ENCODE measurements at regions not wholly inside any gene's neighbourhood (a gene's known extent, or its start where the extent isn't known, plus 50 kb on each side); places are given as distances from the start of the nearest gene placed in this dataset.

- intact Hi-C loops (cut with DNase I; ENCODE audit: low total_unique reads) = no loop called here
- H3K27me3 ChIP-seq = no peaks in the 10 kb centered on the region
- no peak for DNase-seq (ENCODE audit: low spot score in 2 of 2)
- TF ChIP-seq CTCF (IDR thresholded peaks at IDR 0.05) = no peak
- TF ChIP-seq POLR2AphosphoS5 (IDR thresholded peaks at IDR 0.05) = no peak
- no peak for TF ChIP-seq POLR2A (IDR thresholded peaks at IDR 0.05)
- no peak overlapping the region for H3K4me3 ChIP-seq
- no peaks in the 10 kb centered on the region for H3K9me3 ChIP-seq
- no peak overlapping the region for H3K27ac ChIP-seq
- H3K36me3 ChIP-seq = no peaks in the 10 kb centered on the region
- no peaks in the 10 kb centered on the region for H3K4me1 ChIP-seq
These were observed 220.4 kb upstream of the UMPS start for GRCh38 chr3:124509884-124510283.

DNA sequence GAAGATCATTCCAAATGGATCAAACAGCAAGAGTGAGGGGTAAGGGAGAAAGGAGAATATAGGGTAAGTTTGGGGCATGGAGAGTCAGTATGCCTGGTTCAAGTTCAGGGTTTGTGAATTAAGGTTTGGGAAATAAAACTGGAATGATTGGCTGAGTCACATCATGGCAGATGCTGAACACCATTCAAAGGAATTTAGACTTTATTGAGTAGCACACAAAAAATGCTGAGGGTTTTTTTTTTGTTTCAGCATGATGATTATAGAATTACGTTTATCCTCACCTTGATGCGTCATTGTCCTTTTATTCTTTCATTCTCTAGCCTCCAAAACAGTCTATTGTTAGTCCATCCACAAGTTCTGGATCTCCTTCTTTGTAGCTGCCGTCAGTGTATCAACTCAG lies 220.0 kb upstream of the UMPS start:
- Histone ChIP-seq H3K4me3 (no peak overlapping the region), H3K9me3 (no peaks in the 10 kb centered on the region), H3K27me3 (no peaks in the 10 kb centered on the region), H3K4me1 (no peaks in the 10 kb centered on the region), H3K36me3 (no peaks in the 10 kb centered on the region), H3K27ac (no peak overlapping the region)
- no peak for DNase-seq (ENCODE audit: low spot score in 2 of 2)
- intact Hi-C loops (cut with DNase I; ENCODE audit: low total_unique reads) = no loop called here
- TF ChIP-seq POLR2A (IDR thresholded peaks at IDR 0.05) (no peak), CTCF (IDR thresholded peaks at IDR 0.05) (no peak), POLR2AphosphoS5 (IDR thresholded peaks at IDR 0.05) (no peak)

- Histone ChIP-seq H3K36me3 (no peaks in the 10 kb centered on the region), H3K27me3 (no peaks in the 10 kb centered on the region), H3K9me3 (no peaks in the 10 kb centered on the region), H3K4me1 (no peaks in the 10 kb centered on the region), H3K27ac (no peak overlapping the region), H3K4me3 (no peak overlapping the region)
- no peak for DNase-seq (ENCODE audit: low spot score in 2 of 2)
- intact Hi-C loops (cut with DNase I; ENCODE audit: low total_unique reads) = no loop called here
- TF ChIP-seq POLR2A (IDR thresholded peaks at IDR 0.05) (no peak), CTCF (IDR thresholded peaks at IDR 0.05) (no peak), POLR2AphosphoS5 (IDR thresholded peaks at IDR 0.05) (no peak)
These were observed 217.2 kb upstream of the UMPS start for GRCh38 chr3:124512881-124513609.

GRCh38 chr3:124513610-124513997 lies 216.6 kb upstream of the UMPS start:
- Histone ChIP-seq H3K4me3 (no peak overlapping the region), H3K27me3 (no peaks in the 10 kb centered on the region), H3K9me3 (no peaks in the 10 kb centered on the region), H3K4me1 (no peaks in the 10 kb centered on the region), H3K36me3 (no peaks in the 10 kb centered on the region), H3K27ac (no peak overlapping the region)
- intact Hi-C loops (cut with DNase I; ENCODE audit: low total_unique reads) = no loop called here
- no peak for DNase-seq (ENCODE audit: low spot score in 2 of 2)
- TF ChIP-seq POLR2A (IDR thresholded peaks at IDR 0.05) (no peak), POLR2AphosphoS5 (IDR thresholded peaks at IDR 0.05) (no peak)

- intact Hi-C loops (cut with DNase I; ENCODE audit: low total_unique reads) = loop anchor here (5.0 kb wide), 1 partner anchor 383 kb away; no protein-coding TSS in a partner anchor
- no peak overlapping the region for H3K27ac ChIP-seq
- DNase-seq (ENCODE audit: low spot score in 2 of 2) = no peak
- H3K27me3 ChIP-seq = no peaks in the 10 kb centered on the region
- TF ChIP-seq POLR2A (IDR thresholded peaks at IDR 0.05) = no peak
- no peak for TF ChIP-seq CTCF (IDR thresholded peaks at IDR 0.05)
- TF ChIP-seq POLR2AphosphoS5 (IDR thresholded peaks at IDR 0.05) = no peak
- H3K36me3 ChIP-seq = no peaks in the 10 kb centered on the region
- H3K4me1 ChIP-seq = no peaks in the 10 kb centered on the region
- no peak overlapping the region for H3K4me3 ChIP-seq
- no peaks in the 10 kb centered on the region for H3K9me3 ChIP-seq
These were observed 215.6 kb upstream of the UMPS start for GRCh38 chr3:124514683-124515082.
